ENCODE measurements at regions not wholly inside any gene's neighbourhood (a gene's known extent, or its start where the extent isn't known, plus 50 kb on each side); places are given as distances from the start of the nearest gene placed in this dataset.

DNA sequence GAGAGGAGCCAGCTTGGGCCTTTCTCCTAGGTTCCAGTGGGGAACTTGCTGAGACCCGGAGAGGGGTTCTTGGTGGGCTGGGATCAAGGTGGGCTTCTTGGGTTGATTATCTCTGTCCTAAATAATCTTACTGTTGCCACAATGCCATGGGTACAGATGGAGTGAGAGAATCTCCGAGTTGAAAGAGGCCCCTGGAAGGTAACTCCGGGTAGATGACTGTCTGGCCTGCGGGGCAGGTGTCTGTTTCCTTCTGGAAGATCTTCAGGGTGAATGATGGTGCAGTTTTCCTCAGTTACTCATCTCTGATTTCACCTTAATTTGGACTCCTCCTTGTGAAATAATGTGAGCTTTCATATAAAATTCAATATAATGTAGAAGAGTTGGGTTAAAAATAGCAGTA, 159.4 kb downstream of the ACTR3 start:
- TF ChIP-seq CTCF (IDR thresholded peaks at IDR 0.05 in 8 of 11, conservative IDR thresholded peaks at IDR 0.05 in 3 of 11) (no peak), POLR2A (IDR thresholded peaks at IDR 0.05) (no peak)
